Hepatic stellate cell (primary cell): ENCODE measurements at regions not wholly inside any gene's neighbourhood (a gene's known extent, or its start where the extent isn't known, plus 50 kb on each side); places are given as distances from the start of the nearest gene placed in this dataset.

Experiments used
- DNase-seq: peaks from one replicate; pipeline ENCODE4 v3.0.0; 2011; ENCODE audit warnings: low spot score

GRCh38 chr4:15339737-15340136, 88.1 kb upstream of the C1QTNF7 start:
- no peak for DNase-seq

GRCh38 chr4:15340332-15340731, 87.5 kb upstream of the C1QTNF7 start:
- no peak for DNase-seq

- no peak for DNase-seq
Observed at GRCh38 chr4:15340902-15341732, 86.7 kb upstream of the C1QTNF7 start.

- no peak for DNase-seq
Observed at GRCh38 chr4:15341733-15342300, 86.0 kb upstream of the C1QTNF7 start.

GRCh38 chr4:15343000-15343399, 84.8 kb upstream of the C1QTNF7 start:
- DNase-seq, result no peak

- no peak for DNase-seq
Observed at GRCh38 chr4:15343581-15343980, 84.3 kb upstream of the C1QTNF7 start.

- DNase-seq, result peak; percentile 7
Observed at GRCh38 chr4:15344041-15344440, 83.8 kb upstream of the C1QTNF7 start.

GRCh38 chr4:15345134-15345533, 82.7 kb upstream of the C1QTNF7 start:
- no peak for DNase-seq

GRCh38 chr4:15348236-15348635, 79.6 kb upstream of the C1QTNF7 start:
- DNase-seq, result no peak

GRCh38 chr4:15348695-15349094, 79.1 kb upstream of the C1QTNF7 start:
- DNase-seq, result no peak

- no peak for DNase-seq
Observed at GRCh38 chr4:15349531-15349935, 78.3 kb upstream of the C1QTNF7 start.

- no peak for DNase-seq
Observed at GRCh38 chr4:15349965-15350364, 77.9 kb upstream of the C1QTNF7 start.

- no peak for DNase-seq
Observed at GRCh38 chr4:15352524-15352923, 75.3 kb upstream of the C1QTNF7 start.

- DNase-seq, result no peak
Observed at GRCh38 chr4:15353207-15353606, 74.6 kb upstream of the C1QTNF7 start.

GRCh38 chr4:15354371-15355297, 73.2 kb upstream of the C1QTNF7 start:
- DNase-seq, result no peak

GRCh38 chr4:15361529-15361928, 66.3 kb upstream of the C1QTNF7 start:
- no peak for DNase-seq

GRCh38 chr4:15362541-15362940, 65.3 kb upstream of the C1QTNF7 start:
- no peak for DNase-seq

- DNase-seq, result no peak
Observed at GRCh38 chr4:15364183-15364582, 63.6 kb upstream of the C1QTNF7 start.

- no peak for DNase-seq
Observed at GRCh38 chr4:15365641-15366040, 62.2 kb upstream of the C1QTNF7 start.

- DNase-seq, result no peak
Observed at GRCh38 chr4:15366721-15367120, 61.1 kb upstream of the C1QTNF7 start.

GRCh38 chr4:15368856-15369255, 59.0 kb upstream of the C1QTNF7 start:
- no peak for DNase-seq

- DNase-seq, result no peak
Observed at GRCh38 chr4:15370296-15370695, 57.5 kb upstream of the C1QTNF7 start.

GRCh38 chr4:15373363-15373762, 54.5 kb upstream of the C1QTNF7 start:
- no peak for DNase-seq
